DOHH2 (cell line): ENCODE measurements at regions not wholly inside any gene's neighbourhood (a gene's known extent, or its start where the extent isn't known, plus 50 kb on each side); places are given as distances from the start of the nearest gene placed in this dataset.

Experiments
- EZH2phosphoT487 ChIP-seq: fragments of 200-600 bp; sonication (generic); IDR thresholded peaks from 2 replicates; pipeline ENCODE4 v1.6.1; 2017; ENCODE audit warnings: borderline replicate concordance, mild to moderate bottlenecking, antibody characterized with exemption, low read length, moderate library complexity, mixed read lengths
- TF ChIP-seq, protein P1 (sequence below): fragments of 200-600 bp; sonication (generic); IDR thresholded peaks from one replicate; pipeline ENCODE4 v1.5.1; 2014; ENCODE audit warnings: antibody characterized with exemption, mild to moderate bottlenecking, low read depth, low read length; ENCODE audit not compliant: poor library complexity, severe bottlenecking

DNA sequence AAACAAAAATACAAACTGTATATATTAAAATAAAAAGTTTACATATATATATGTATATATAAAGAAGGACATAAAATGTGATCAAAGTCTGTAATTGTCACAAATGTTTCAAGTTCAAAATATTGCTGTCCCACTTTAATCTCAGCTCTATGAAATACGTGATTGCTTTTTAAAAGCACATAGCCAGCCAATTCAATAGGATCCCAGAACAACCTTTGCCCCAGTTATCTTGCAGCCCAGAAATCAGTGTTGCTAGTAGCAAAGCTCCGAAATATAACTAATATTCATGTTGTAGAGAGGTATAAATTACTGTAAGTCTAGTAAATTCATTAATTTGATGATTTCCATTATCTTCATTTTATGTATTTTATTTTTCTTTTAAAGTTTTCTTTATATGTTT lies 114.6 kb downstream of the ELOVL4 start:
- TF ChIP-seq, protein P1, sequence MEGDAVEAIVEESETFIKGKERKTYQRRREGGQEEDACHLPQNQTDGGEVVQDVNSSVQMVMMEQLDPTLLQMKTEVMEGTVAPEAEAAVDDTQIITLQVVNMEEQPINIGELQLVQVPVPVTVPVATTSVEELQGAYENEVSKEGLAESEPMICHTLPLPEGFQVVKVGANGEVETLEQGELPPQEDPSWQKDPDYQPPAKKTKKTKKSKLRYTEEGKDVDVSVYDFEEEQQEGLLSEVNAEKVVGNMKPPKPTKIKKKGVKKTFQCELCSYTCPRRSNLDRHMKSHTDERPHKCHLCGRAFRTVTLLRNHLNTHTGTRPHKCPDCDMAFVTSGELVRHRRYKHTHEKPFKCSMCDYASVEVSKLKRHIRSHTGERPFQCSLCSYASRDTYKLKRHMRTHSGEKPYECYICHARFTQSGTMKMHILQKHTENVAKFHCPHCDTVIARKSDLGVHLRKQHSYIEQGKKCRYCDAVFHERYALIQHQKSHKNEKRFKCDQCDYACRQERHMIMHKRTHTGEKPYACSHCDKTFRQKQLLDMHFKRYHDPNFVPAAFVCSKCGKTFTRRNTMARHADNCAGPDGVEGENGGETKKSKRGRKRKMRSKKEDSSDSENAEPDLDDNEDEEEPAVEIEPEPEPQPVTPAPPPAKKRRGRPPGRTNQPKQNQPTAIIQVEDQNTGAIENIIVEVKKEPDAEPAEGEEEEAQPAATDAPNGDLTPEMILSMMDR = no peak
- no peak for TF ChIP-seq EZH2phosphoT487
